GM12878 (cell line): ENCODE measurements at regions not wholly inside any gene's neighbourhood (a gene's known extent, or its start where the extent isn't known, plus 50 kb on each side); places are given as distances from the start of the nearest gene placed in this dataset.

Source experiments
- ATAC-seq: fragments of 200-7000 bp; cut with Tn5 transposase; 3 replicates; pipeline ENCODE4 v1.9.1; 2020; ENCODE audit warnings: mild to moderate bottlenecking, moderate library complexity
- BruUV-seq: library from RNA; stranded (reverse); fragments of 400-500 nt; replicated peaks from 2 replicates; lab custom pipeline; 2021; lab: Mats Ljungman, UMichigan
- CTCF ChIA-PET: fragments of 300-600 bp; sonication (Branson Sonifier 250); formaldehyde crosslinking; extraction: SDS; loops from one replicate; lab custom pipeline; 2021; ENCODE audit warnings: inconsistent platforms; lab: Yijun Ruan, JAX
- POLR2A ChIA-PET: fragments of 350-600 bp; formaldehyde crosslinking; extraction: SDS; loops from one replicate; lab custom pipeline; 2021; ENCODE audit warnings: inconsistent platforms; lab: Charles Lee
- RAD21 ChIA-PET: fragments of 300-600 bp; sonication (Branson Sonifier 250); formaldehyde crosslinking; loops from one replicate; lab custom pipeline; 2023; ENCODE audit warnings: antibody characterized with exemption; ENCODE audit not compliant: unreplicated experiment; lab: Charles Lee
- SMC1A ChIA-PET: fragments of 300-600 bp; sonication (Branson Sonifier 250); formaldehyde crosslinking; loops from one replicate; lab custom pipeline; 2023; ENCODE audit not compliant: unreplicated experiment, uncharacterized antibody; lab: Charles Lee
- DNase-seq: peaks from one replicate; pipeline ENCODE4 v3.0.0-alpha.2; 2011; ENCODE audit warnings: low read depth, low spot score
- FAIRE-seq: peaks from 3 replicates; lab custom pipeline; 2011; peaks lifted over from hg19 to GRCh38; lab: Jason Lieb, UNC
- H2AFZ ChIP-seq: 2 replicates; pipeline ENCODE4 v1.6.0; 2011; ENCODE audit warnings: low read depth, low read length, control low read depth; ENCODE audit not compliant: control insufficient read depth
- H3K27ac ChIP-seq: 2 replicates; pipeline ENCODE4 v1.5.1; 2011; ENCODE audit warnings: control low read depth; ENCODE audit not compliant: control insufficient read depth, insufficient read depth
- H3K27me3 ChIP-seq, 2 experiments: replicated peaks in 1 of 2; 2 replicates each; pipeline versions ENCODE4 v1.6.0 to v1.6.1; 2011; ENCODE audit warnings: low read length in 1 of 2; ENCODE audit not compliant: control insufficient read depth in 2 of 2, insufficient read depth in 2 of 2
- H3K36me3 ChIP-seq, 2 experiments: 2 replicates each; pipeline ENCODE4 v1.5.1; 2011; ENCODE audit warnings: low read length in 1 of 2; ENCODE audit not compliant: control insufficient read depth in 2 of 2, insufficient read depth in 2 of 2
- H3K4me1 ChIP-seq: 2 replicates; pipeline ENCODE4 v1.6.1; 2011; ENCODE audit warnings: mild to moderate bottlenecking, low read length, moderate library complexity, mixed read lengths; ENCODE audit not compliant: control insufficient read depth, insufficient read depth
- H3K4me2 ChIP-seq: 2 replicates; pipeline ENCODE4 v1.6.0; 2011; ENCODE audit warnings: control low read depth; ENCODE audit not compliant: control insufficient read depth, insufficient read depth
- H3K4me3 ChIP-seq: fragments of 200-600 bp; sonication (generic); 2 replicates; pipeline ENCODE4 v1.5.1; 2016
- H3K79me2 ChIP-seq: 2 replicates; pipeline ENCODE4 v1.6.0; 2011; ENCODE audit warnings: low read length; ENCODE audit not compliant: control insufficient read depth, insufficient read depth
- H3K9ac ChIP-seq: 2 replicates; pipeline ENCODE4 v1.8.0; 2011; ENCODE audit warnings: low read length, control low read depth, mixed read lengths; ENCODE audit not compliant: control insufficient read depth, insufficient read depth
- H3K9me3 ChIP-seq: replicated peaks from 3 replicates; pipeline ENCODE4 v1.5.1; 2011; ENCODE audit warnings: mild to moderate bottlenecking, low read length; ENCODE audit not compliant: control insufficient read depth, insufficient read depth
- H4K20me1 ChIP-seq: 2 replicates; pipeline ENCODE4 v1.6.0; 2011; ENCODE audit not compliant: control insufficient read depth, insufficient read depth
- CTCF ChIP-seq, 3 experiments: IDR thresholded peaks in 2 of 3; conservative IDR thresholded peaks in 1 of 3; 2 replicates each; pipeline ENCODE4 v1.5.1; 2011; ENCODE audit warnings: low read depth in 3 of 3, low read length in 3 of 3, mild to moderate bottlenecking in 3 of 3, control low read depth in 2 of 3, moderate library complexity in 2 of 3, inconsistent platforms in 1 of 3, mixed read lengths in 1 of 3; ENCODE audit not compliant: control insufficient read depth in 2 of 3, insufficient read depth in 1 of 3; ENCODE audit errors: extremely low read depth in 1 of 3
- DPF2 ChIP-seq: fragments of 450-650 bp; IDR thresholded peaks from 2 replicates; pipeline ENCODE4 v1.6.1; 2017; ENCODE audit warnings: mild to moderate bottlenecking
- FOXM1 ChIP-seq: IDR thresholded peaks from 2 replicates; pipeline ENCODE4 v1.6.1; 2012; ENCODE audit warnings: low read depth, mild to moderate bottlenecking, inconsistent platforms, low read length, moderate library complexity
- MTA2 ChIP-seq: fragments of 450-650 bp; IDR thresholded peaks from 2 replicates; pipeline ENCODE4 v1.6.1; 2016; ENCODE audit warnings: low read depth, mild to moderate bottlenecking, moderate library complexity
- NR2F1 ChIP-seq: fragments of 450-650 bp; conservative IDR thresholded peaks from 2 replicates; pipeline ENCODE4 v1.6.1; 2017; ENCODE audit warnings: mild to moderate bottlenecking
- POLR2AphosphoS2 ChIP-seq: IDR thresholded peaks from 2 replicates; pipeline ENCODE4 v1.6.1; 2011; ENCODE audit warnings: low read depth, mild to moderate bottlenecking, low read length, improper control_type of control experiment, moderate library complexity
- POLR2AphosphoS5 ChIP-seq: IDR thresholded peaks from 2 replicates; pipeline ENCODE4 v1.6.1; 2011; ENCODE audit warnings: mild to moderate bottlenecking, low read length, inconsistent platforms
- RCOR1 ChIP-seq: conservative IDR thresholded peaks from 2 replicates; pipeline ENCODE4 v1.6.1; 2012; ENCODE audit warnings: low read depth, low read length, improper control_type of control experiment
- REST ChIP-seq: IDR thresholded peaks from 2 replicates; pipeline ENCODE4 v1.6.1; 2012; ENCODE audit warnings: mild to moderate bottlenecking, low read depth, low read length
- TCF3 ChIP-seq: IDR thresholded peaks from 2 replicates; pipeline ENCODE4 v1.6.1; 2012; ENCODE audit warnings: low read depth, mild to moderate bottlenecking, low read length, borderline replicate concordance; ENCODE audit not compliant: insufficient read depth
- ZBTB40 ChIP-seq: fragments of 450-650 bp; IDR thresholded peaks from 2 replicates; pipeline ENCODE4 v1.6.1; 2016; ENCODE audit warnings: mild to moderate bottlenecking, moderate library complexity, borderline replicate concordance
- ZNF24 ChIP-seq: fragments of 450-650 bp; IDR thresholded peaks from 2 replicates; pipeline ENCODE4 v1.6.1; 2017; ENCODE audit warnings: antibody characterized with exemption, mild to moderate bottlenecking
- ZNF274 ChIP-seq: IDR thresholded peaks from one replicate; pipeline ENCODE4 v1.8.0; 2011; ENCODE audit not compliant: insufficient read length, insufficient read depth
- WGBS: methylation state at CpG from one replicate; pipeline ENCODE4 v1.1.6; 2016; ENCODE audit warnings: low lambda C conversion rate; ENCODE audit not compliant: insufficient replicate concordance, insufficient coverage; ENCODE audit errors: missing lambda C conversion rate; 5-methylcytosine and 5-hydroxymethylcytosine counted together
- in situ Hi-C: fragments of 300-500 bp; cut with MboI; formaldehyde crosslinking; loops from 9 replicates; pipeline ENCODE4 v1.14.3; 2018; ENCODE audit warnings: mixed read lengths
- intact Hi-C: fragments of 100-400 bp; cut with micrococcal nuclease; formaldehyde crosslinking; loops from one replicate; pipeline ENCODE4 v1.14.2; 2022; ENCODE audit not compliant: unreplicated experiment
- TF ChIP-seq, protein P1 (sequence below): fragments of 450-650 bp; IDR thresholded peaks from 2 replicates; pipeline ENCODE4 v1.6.1; 2017; ENCODE audit warnings: mild to moderate bottlenecking

- Histone ChIP-seq H3K9me3 (no peaks in the 10 kb centered on the region), H3K27me3 (no peaks in the 10 kb centered on the region; a peak in 1 of 4 replicates), H3K4me1 (no peaks in the 10 kb centered on the region), H3K9ac (no peak overlapping the region), H3K4me3 (no peak overlapping the region), H4K20me1 (no peaks in the 10 kb centered on the region), H3K27ac (no peak overlapping the region), H3K79me2 (no peaks in the 10 kb centered on the region), H3K4me2 (no peak overlapping the region), H3K36me3 (no peaks in the 10 kb centered on the region), H2AFZ (no peak overlapping the region)
- ATAC-seq (no peak), DNase-seq (no peak), FAIRE-seq (no peak)
- CTCF ChIA-PET, result no interaction called here
- RAD21 ChIA-PET, result no interaction called here
- intact Hi-C loops, result no loop called here
- in situ Hi-C loops, result no loop called here
- SMC1A ChIA-PET, result no interaction called here
- POLR2A ChIA-PET, result no interaction called here
- 13% methylated on average over 4 of the region's 4 CpGs for WGBS
- no TSS peak for BruUV-seq
- TF ChIP-seq FOXM1 (no peak), CTCF (IDR thresholded peaks at IDR 0.05 in 2 of 3, conservative IDR thresholded peaks at IDR 0.05 in 1 of 3; ENCODE audit: control insufficient read depth in 2 of 3, extremely low read depth in 1 of 3, insufficient read depth in 1 of 3, low read depth in 3 of 3, low read length in 3 of 3) (no peak), ZBTB40 (no peak), DPF2 (no peak), TCF3 (no peak), NR2F1 (no peak), REST (no peak), ZNF274 (no peak), RCOR1 (no peak), POLR2AphosphoS5 (no peak), POLR2AphosphoS2 (no peak), MTA2 (no peak), ZNF24 (no peak)
- TF ChIP-seq, protein P1, sequence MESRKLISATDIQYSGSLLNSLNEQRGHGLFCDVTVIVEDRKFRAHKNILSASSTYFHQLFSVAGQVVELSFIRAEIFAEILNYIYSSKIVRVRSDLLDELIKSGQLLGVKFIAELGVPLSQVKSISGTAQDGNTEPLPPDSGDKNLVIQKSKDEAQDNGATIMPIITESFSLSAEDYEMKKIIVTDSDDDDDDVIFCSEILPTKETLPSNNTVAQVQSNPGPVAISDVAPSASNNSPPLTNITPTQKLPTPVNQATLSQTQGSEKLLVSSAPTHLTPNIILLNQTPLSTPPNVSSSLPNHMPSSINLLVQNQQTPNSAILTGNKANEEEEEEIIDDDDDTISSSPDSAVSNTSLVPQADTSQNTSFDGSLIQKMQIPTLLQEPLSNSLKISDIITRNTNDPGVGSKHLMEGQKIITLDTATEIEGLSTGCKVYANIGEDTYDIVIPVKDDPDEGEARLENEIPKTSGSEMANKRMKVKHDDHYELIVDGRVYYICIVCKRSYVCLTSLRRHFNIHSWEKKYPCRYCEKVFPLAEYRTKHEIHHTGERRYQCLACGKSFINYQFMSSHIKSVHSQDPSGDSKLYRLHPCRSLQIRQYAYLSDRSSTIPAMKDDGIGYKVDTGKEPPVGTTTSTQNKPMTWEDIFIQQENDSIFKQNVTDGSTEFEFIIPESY, result no peak
These were observed 517.0 kb upstream of the KLHL29 start for GRCh38 chr2:22867973-22868372.
